ENCODE measurements at regions not wholly inside any gene's neighbourhood (a gene's known extent, or its start where the extent isn't known, plus 50 kb on each side); places are given as distances from the start of the nearest gene placed in this dataset.

DNA sequence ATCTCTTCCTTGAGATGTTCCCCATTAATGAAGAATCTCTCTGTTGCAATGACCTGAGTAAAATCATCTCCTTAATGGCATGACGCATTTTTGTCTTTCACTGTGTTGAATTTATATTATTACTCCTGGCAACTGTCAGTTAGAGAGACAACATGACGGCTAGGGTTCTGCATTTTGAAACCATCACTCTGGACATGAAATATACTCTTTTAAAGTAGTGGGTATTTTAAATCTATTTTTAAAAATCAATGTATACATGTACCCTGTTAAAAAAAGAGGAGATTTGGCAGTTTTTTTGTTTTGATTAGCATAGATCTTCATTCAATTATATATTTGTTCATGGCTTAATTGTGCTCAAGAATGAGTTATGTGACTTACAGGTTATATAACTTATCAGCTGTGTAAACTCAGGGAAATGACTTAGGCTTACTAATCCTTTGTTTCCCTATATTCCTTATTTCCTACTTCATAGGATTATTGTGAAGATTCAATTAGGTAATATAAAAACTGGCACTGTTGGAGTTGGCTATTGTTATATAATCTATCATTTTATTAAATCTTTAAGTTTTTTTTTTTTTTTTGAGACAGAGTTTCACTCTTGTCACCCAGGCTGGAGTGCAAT lies 632.0 kb upstream of the SPRY2 start:
- no peak for DNase-seq
- Histone ChIP-seq H3K4me1 (no peaks in the 10 kb centered on the region), H3K27ac (no peak overlapping the region), H3K36me3 (no peaks in the 10 kb centered on the region), H3K9me3 (no peaks in the 10 kb centered on the region), H3K27me3 (no peaks in the 10 kb centered on the region), H3K4me3 (replicated peaks in 1 of 3) (no peak overlapping the region)
- intact Hi-C loops (cut with DNase I), result no loop called here
- WGBS, 2 donors, result 89 to 93% methylated on average over 2 of the region's 2 CpGs
- TF ChIP-seq POLR2A (IDR thresholded peaks at IDR 0.05) (no peak), CTCF (IDR thresholded peaks at IDR 0.05) (no peak)

DNA sequence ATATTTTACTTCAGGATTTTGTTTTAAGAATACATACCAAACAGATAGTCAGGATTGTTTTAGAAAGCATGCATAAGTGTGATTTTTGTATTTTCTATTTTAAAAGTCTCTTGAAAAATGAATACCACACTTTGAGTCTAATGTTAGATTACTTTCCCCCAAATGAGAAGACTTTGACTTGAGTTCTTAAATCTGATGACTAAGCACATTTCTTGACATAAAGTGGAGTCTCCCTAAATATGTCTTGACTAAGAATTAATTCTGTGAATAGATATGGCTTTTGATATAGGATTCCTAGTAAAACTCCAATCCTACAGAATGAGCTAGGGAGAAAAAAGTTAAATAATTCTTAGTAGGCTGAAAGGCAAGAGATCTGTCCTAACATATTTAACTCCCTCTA lies 624.2 kb upstream of the SPRY2 start:
- TF ChIP-seq CTCF (IDR thresholded peaks at IDR 0.05), result no peak
- TF ChIP-seq POLR2A (IDR thresholded peaks at IDR 0.05), result no peak
- no peak overlapping the region for H3K27ac ChIP-seq
- no peak for DNase-seq
- H3K4me3 ChIP-seq (replicated peaks in 1 of 3), result no peak overlapping the region
- no peaks in the 10 kb centered on the region for H3K9me3 ChIP-seq
- intact Hi-C loops (cut with DNase I), result no loop called here
- H3K27me3 ChIP-seq, result no peaks in the 10 kb centered on the region
- no peaks in the 10 kb centered on the region for H3K36me3 ChIP-seq
- H3K4me1 ChIP-seq, result no peaks in the 10 kb centered on the region

DNA sequence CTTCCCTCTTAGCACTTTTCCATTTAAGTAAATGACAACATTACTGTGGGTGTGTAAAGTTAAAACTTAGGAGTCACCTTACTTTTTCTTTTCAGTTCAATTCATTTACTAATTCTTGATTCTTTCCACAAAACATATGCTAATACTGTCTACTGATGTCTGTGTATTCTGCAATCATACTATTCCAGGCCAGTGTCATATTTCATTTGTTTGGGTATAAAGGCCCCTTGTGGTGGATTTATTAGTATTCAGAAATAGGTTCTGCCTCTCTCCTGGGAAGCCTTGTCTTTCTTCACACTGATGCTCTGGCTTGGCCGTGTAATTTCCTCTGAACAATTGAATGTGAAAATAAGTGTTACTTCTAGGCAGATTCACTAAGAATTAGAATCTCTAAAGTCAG lies 621.9 kb upstream of the SPRY2 start:
- no peaks in the 10 kb centered on the region for H3K36me3 ChIP-seq
- no peak overlapping the region for H3K4me3 ChIP-seq (replicated peaks in 1 of 3)
- H3K9me3 ChIP-seq, result no peaks in the 10 kb centered on the region
- intact Hi-C loops (cut with DNase I), result no loop called here
- H3K27me3 ChIP-seq, result no peaks in the 10 kb centered on the region
- DNase-seq, result no peak
- no peaks in the 10 kb centered on the region for H3K4me1 ChIP-seq
- no peak overlapping the region for H3K27ac ChIP-seq
- WGBS, 2 donors, result 74 to 87% methylated on average over 1 of the region's 1 CpG
- TF ChIP-seq CTCF (IDR thresholded peaks at IDR 0.05) (no peak), POLR2A (IDR thresholded peaks at IDR 0.05) (no peak)

- DNase-seq, result no peak
- H3K4me3 ChIP-seq (replicated peaks in 1 of 3), result no peak overlapping the region
- H3K27ac ChIP-seq, result no peak overlapping the region
- WGBS, 2 donors, result 88% methylated on average over 7 of the region's 7 CpGs
- H3K27me3 ChIP-seq, result no peaks in the 10 kb centered on the region
- H3K9me3 ChIP-seq, result no peaks in the 10 kb centered on the region
- H3K36me3 ChIP-seq, result no peaks in the 10 kb centered on the region
- intact Hi-C loops (cut with DNase I), result no loop called here
- no peak for TF ChIP-seq CTCF (IDR thresholded peaks at IDR 0.05)
- no peak for TF ChIP-seq POLR2A (IDR thresholded peaks at IDR 0.05)
- no peaks in the 10 kb centered on the region for H3K4me1 ChIP-seq
Measured at GRCh38 chr13:80962173-80962572, 621.2 kb upstream of the SPRY2 start.

GRCh38 chr13:80957019-80957655 lies 616.2 kb upstream of the SPRY2 start:
- no peaks in the 10 kb centered on the region for H3K4me1 ChIP-seq
- intact Hi-C loops (cut with DNase I), result no loop called here
- no peak for DNase-seq
- H3K4me3 ChIP-seq (replicated peaks in 1 of 3), result no peak overlapping the region
- H3K27me3 ChIP-seq, result no peaks in the 10 kb centered on the region
- no peaks in the 10 kb centered on the region for H3K36me3 ChIP-seq
- TF ChIP-seq CTCF (IDR thresholded peaks at IDR 0.05) (no peak), POLR2A (IDR thresholded peaks at IDR 0.05) (no peak)
- no peaks in the 10 kb centered on the region for H3K9me3 ChIP-seq
- 37 to 42% methylated on average over 3 of the region's 3 CpGs for WGBS, 2 donors
- H3K27ac ChIP-seq, result no peak overlapping the region
